ENCODE measurements at regions not wholly inside any gene's neighbourhood (a gene's known extent, or its start where the extent isn't known, plus 50 kb on each side); places are given as distances from the start of the nearest gene placed in this dataset.
A peak's percentile ranks its signal among the peaks of the same experiment; 100 is the strongest.

GRCh38 chr7:112970771-112971170 is 115.9 kb downstream of the GPR85 start:
- peak; percentile 1 for TF ChIP-seq CTCF (IDR thresholded peaks at IDR 0.05; ENCODE audit: insufficient read depth, low read length)
- TF ChIP-seq GABPA (IDR thresholded peaks at IDR 0.05; ENCODE audit: low read depth), result no peak
- no peak for TF ChIP-seq POLR2AphosphoS5 (IDR thresholded peaks at IDR 0.05; ENCODE audit: low read depth)
- TF ChIP-seq REST (IDR thresholded peaks at IDR 0.05; ENCODE audit: insufficient replicate concordance, low read depth), result no peak
